T-helper 2 cell treated with Interferon-gamma antibody and Interleukin-4, amounts not matched to agents 5 μg/mL and 100 μg/mL, for 36 hours (primary cell): ENCODE measurements at regions not wholly inside any gene's neighbourhood (a gene's known extent, or its start where the extent isn't known, plus 50 kb on each side); places are given as distances from the start of the nearest gene placed in this dataset.

Experiments used
- DNase-seq: peaks from one replicate; pipeline ENCODE4 v3.0.0; 2021; ENCODE audit warnings: low spot score
- H3K27ac Mint-ChIP-seq: one replicate; pipeline ENCODE4 v1.8.0; 2021; ENCODE audit warnings: mild to moderate bottlenecking, mixed read lengths
- H3K27me3 Mint-ChIP-seq: one replicate; pipeline ENCODE4 v1.8.0; 2021; ENCODE audit warnings: low read depth, mixed read lengths
- H3K36me3 Mint-ChIP-seq: one replicate; pipeline ENCODE4 v1.8.0; 2021; ENCODE audit warnings: low read depth, mixed read lengths
- H3K4me1 Mint-ChIP-seq: one replicate; pipeline ENCODE4 v1.8.0; 2021; ENCODE audit warnings: low read depth, mixed read lengths
- H3K4me3 Mint-ChIP-seq: one replicate; pipeline ENCODE4 v1.8.0; 2022; ENCODE audit warnings: mild to moderate bottlenecking, moderate library complexity, mixed read lengths
- H3K9me3 Mint-ChIP-seq: one replicate; pipeline ENCODE4 v1.8.0; 2021; ENCODE audit warnings: mixed read lengths

GRCh38 chr13:29959086-29959485 is 108.7 kb upstream of the UBL3 start:
- no peak overlapping the region for H3K27ac Mint-ChIP-seq
- H3K4me3 Mint-ChIP-seq, result no peak overlapping the region
- no peaks in the 10 kb centered on the region for H3K36me3 Mint-ChIP-seq
- H3K4me1 Mint-ChIP-seq, result peaks cover 34% of the 10 kb centered on the region
- H3K9me3 Mint-ChIP-seq, result no peaks in the 10 kb centered on the region
- H3K27me3 Mint-ChIP-seq, result peaks cover 7% of the 10 kb centered on the region
- DNase-seq, result no peak

DNA sequence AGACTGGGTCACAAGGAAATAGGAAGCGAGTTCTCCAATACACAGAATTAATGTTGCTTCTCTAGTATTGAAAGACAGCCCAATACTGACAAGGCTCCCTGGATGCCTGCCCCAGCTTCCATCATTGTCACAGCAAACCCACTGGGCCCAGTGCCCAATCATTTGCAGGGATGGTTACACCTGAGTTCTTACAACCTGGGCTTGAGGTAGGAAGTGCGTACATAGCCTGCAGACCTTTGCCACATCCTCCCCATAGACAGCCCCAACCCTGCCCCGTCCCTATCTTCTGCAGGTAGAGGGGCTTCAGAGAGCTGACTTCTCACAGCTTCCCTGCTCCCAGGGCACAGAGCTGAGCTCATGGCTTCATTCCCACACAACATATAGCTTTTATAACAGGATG is 108.1 kb upstream of the UBL3 start:
- peaks cover 7% of the 10 kb centered on the region for H3K27me3 Mint-ChIP-seq
- H3K27ac Mint-ChIP-seq, result no peak overlapping the region
- H3K4me3 Mint-ChIP-seq, result no peak overlapping the region
- no peak for DNase-seq
- no peaks in the 10 kb centered on the region for H3K36me3 Mint-ChIP-seq
- no peaks in the 10 kb centered on the region for H3K9me3 Mint-ChIP-seq
- peaks cover 39% of the 10 kb centered on the region for H3K4me1 Mint-ChIP-seq

- Mint-ChIP-seq H3K4me3 (no peak overlapping the region), H3K4me1 (peaks cover 41% of the 10 kb centered on the region), H3K27me3 (peaks cover 7% of the 10 kb centered on the region), H3K36me3 (no peaks in the 10 kb centered on the region), H3K27ac (no peak overlapping the region), H3K9me3 (no peaks in the 10 kb centered on the region)
- DNase-seq, result no peak
Measured at GRCh38 chr13:29957320-29957719, 106.9 kb upstream of the UBL3 start.

DNA sequence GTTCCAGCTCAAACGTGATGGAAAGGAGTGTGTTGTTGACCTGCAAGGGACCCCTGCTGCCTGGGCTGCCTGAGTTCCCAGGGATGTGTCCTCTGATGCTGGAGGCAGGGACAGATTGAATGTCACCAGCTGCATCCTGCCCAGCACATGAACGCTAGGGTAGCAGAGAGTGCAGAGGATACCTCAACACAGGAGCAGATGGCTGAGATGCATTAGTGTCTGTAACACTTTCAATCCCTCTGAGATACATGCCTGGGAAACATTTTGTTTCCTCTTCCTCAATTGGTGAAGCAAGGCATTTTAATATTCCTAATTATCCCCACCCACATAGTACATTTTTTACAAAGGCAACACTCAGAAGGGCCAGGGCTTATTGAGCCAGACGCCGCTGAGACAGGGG is 106.4 kb upstream of the UBL3 start:
- Mint-ChIP-seq H3K36me3 (no peaks in the 10 kb centered on the region), H3K9me3 (no peaks in the 10 kb centered on the region), H3K4me3 (no peak overlapping the region), H3K27me3 (peaks cover 7% of the 10 kb centered on the region), H3K4me1 (peaks cover 39% of the 10 kb centered on the region), H3K27ac (peak overlapping the region; percentile 5)
- no peak for DNase-seq

GRCh38 chr13:29955137-29955650 is 104.8 kb upstream of the UBL3 start:
- H3K4me3 Mint-ChIP-seq, result peak overlapping the region; percentile 80
- no peaks in the 10 kb centered on the region for H3K36me3 Mint-ChIP-seq
- H3K27me3 Mint-ChIP-seq, result peaks cover 9% of the 10 kb centered on the region
- no peaks in the 10 kb centered on the region for H3K9me3 Mint-ChIP-seq
- peak overlapping the region; percentile 88 for H3K27ac Mint-ChIP-seq
- no peak for DNase-seq
- H3K4me1 Mint-ChIP-seq, result peaks cover 26% of the 10 kb centered on the region

- Mint-ChIP-seq H3K9me3 (no peaks in the 10 kb centered on the region), H3K27me3 (peaks cover 15% of the 10 kb centered on the region), H3K4me1 (peaks cover 26% of the 10 kb centered on the region), H3K36me3 (no peaks in the 10 kb centered on the region), H3K4me3 (peak overlapping the region; percentile 80), H3K27ac (peak overlapping the region; percentile 88)
- peak; percentile 28 for DNase-seq
Measured at GRCh38 chr13:29954082-29955028, 103.9 kb upstream of the UBL3 start.

DNA sequence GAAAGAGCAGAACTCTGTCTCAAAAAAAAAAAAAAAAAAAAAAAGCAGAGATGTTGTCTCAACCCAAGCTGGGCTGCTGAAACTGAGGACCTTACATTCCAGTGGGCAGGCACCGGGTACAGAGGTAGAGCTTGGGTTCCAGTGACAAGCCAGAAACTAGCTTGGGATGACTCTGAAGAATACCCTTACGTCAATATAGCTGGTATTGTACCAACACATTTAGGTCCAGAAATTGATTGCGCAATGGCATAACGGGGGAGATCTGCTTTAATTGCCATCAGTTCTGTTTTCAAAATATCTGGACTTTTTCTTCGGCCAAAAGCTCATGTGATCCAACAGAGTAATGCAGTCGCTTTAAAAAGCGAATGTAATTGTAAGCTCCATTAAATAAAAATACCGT is 103.1 kb upstream of the UBL3 start:
- H3K27me3 Mint-ChIP-seq, result peaks cover 15% of the 10 kb centered on the region

GRCh38 chr13:29952245-29952644 is 101.8 kb upstream of the UBL3 start:
- peaks cover 24% of the 10 kb centered on the region for H3K4me1 Mint-ChIP-seq
- H3K4me3 Mint-ChIP-seq, result no peak overlapping the region
- H3K27me3 Mint-ChIP-seq, result peaks cover 12% of the 10 kb centered on the region
- H3K27ac Mint-ChIP-seq, result no peak overlapping the region
- no peak for DNase-seq
- no peaks in the 10 kb centered on the region for H3K36me3 Mint-ChIP-seq
- no peaks in the 10 kb centered on the region for H3K9me3 Mint-ChIP-seq

More for the DNA sequence above, 103.1 kb upstream of the UBL3 start:
- Mint-ChIP-seq H3K27ac (peak overlapping the region; percentile 88), H3K4me3 (peak overlapping the region; percentile 80), H3K36me3 (no peaks in the 10 kb centered on the region), H3K9me3 (no peaks in the 10 kb centered on the region), H3K4me1 (peaks cover 28% of the 10 kb centered on the region)
- DNase-seq, result no peak

DNA sequence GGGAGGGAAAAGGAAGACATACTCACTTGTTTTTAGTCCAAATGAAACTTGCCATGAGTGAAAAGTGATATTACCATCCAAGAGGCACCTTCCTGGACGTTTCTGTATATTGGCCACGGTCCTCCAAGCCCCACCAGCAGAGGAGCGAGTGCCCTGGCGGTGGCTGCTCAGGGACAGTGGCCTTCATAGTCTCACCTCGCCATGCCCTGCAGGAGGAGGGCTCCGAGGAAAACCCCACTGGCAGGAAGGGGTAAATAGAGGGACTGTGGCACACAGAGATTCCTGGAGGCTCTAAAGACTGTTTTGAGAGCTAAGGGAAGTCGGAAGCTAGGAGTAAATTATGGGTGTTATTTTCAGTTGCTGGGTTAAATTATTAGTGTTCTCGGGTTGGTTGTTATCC is 98.4 kb upstream of the UBL3 start:
- H3K4me3 Mint-ChIP-seq, result no peak overlapping the region
- H3K36me3 Mint-ChIP-seq, result no peaks in the 10 kb centered on the region
- DNase-seq, result no peak
- H3K4me1 Mint-ChIP-seq, result peaks cover 7% of the 10 kb centered on the region
- no peak overlapping the region for H3K27ac Mint-ChIP-seq
- peaks cover 15% of the 10 kb centered on the region for H3K27me3 Mint-ChIP-seq
- H3K9me3 Mint-ChIP-seq, result no peaks in the 10 kb centered on the region

DNA sequence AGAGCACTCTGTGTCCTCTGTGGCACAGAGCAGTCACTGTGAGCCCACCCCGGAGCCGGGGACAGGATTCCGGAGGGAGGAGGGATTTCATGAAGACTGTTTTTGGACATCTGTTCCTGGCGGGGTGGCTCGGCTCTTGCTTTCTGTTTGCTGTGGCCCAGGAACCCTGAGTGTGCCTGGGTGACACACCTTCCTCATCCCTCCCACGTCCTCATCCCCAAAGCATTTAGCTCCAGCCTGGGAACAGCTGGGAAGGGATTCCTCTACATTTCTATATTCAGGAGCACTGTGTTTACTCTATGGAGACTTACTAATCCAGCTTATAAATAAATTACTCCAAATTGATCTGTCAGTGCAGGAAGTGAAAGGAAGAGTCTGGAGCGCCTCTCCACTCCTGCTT is 97.8 kb upstream of the UBL3 start:
- Mint-ChIP-seq H3K36me3 (no peaks in the 10 kb centered on the region), H3K27me3 (peaks cover 15% of the 10 kb centered on the region), H3K4me3 (no peak overlapping the region), H3K27ac (no peak overlapping the region), H3K9me3 (no peaks in the 10 kb centered on the region), H3K4me1 (peaks cover 4% of the 10 kb centered on the region)
- DNase-seq, result no peak

GRCh38 chr13:29947839-29948238 is 97.4 kb upstream of the UBL3 start:
- no peak for DNase-seq
- peaks cover 6% of the 10 kb centered on the region for H3K4me1 Mint-ChIP-seq
- no peaks in the 10 kb centered on the region for H3K36me3 Mint-ChIP-seq
- H3K9me3 Mint-ChIP-seq, result no peaks in the 10 kb centered on the region
- no peak overlapping the region for H3K27ac Mint-ChIP-seq
- H3K4me3 Mint-ChIP-seq, result no peak overlapping the region
- peaks cover 15% of the 10 kb centered on the region for H3K27me3 Mint-ChIP-seq

DNA sequence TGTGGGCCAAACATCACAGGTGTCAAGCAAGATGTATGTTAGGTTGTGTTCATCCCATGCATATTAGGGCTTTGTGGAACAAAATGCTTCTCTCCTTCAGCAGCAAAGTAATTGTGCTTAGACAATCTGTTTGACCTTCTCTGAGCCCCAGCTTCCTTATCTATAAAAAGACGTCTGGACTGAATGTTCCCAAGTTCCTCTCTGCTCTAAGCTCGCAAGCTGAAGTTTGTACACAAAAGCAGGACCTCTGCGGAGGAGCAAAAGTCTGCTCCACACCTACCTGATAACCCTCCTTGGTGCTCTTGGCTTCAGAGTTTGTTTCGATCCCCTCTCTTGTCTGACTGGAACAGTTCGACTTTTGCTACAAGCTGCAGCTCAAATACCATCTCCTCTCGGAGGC is 95.7 kb upstream of the UBL3 start:
- Mint-ChIP-seq H3K4me3 (no peak overlapping the region), H3K9me3 (no peaks in the 10 kb centered on the region), H3K36me3 (no peaks in the 10 kb centered on the region), H3K4me1 (peaks cover 8% of the 10 kb centered on the region), H3K27me3 (peaks cover 21% of the 10 kb centered on the region), H3K27ac (no peak overlapping the region)
- no peak for DNase-seq

GRCh38 chr13:29943686-29944085 is 93.3 kb upstream of the UBL3 start:
- H3K36me3 Mint-ChIP-seq, result peaks cover 3% of the 10 kb centered on the region
- peaks cover 15% of the 10 kb centered on the region for H3K4me1 Mint-ChIP-seq
- no peaks in the 10 kb centered on the region for H3K9me3 Mint-ChIP-seq
- H3K27ac Mint-ChIP-seq, result no peak overlapping the region
- DNase-seq, result no peak
- no peak overlapping the region for H3K4me3 Mint-ChIP-seq
- H3K27me3 Mint-ChIP-seq, result peaks cover 16% of the 10 kb centered on the region

DNA sequence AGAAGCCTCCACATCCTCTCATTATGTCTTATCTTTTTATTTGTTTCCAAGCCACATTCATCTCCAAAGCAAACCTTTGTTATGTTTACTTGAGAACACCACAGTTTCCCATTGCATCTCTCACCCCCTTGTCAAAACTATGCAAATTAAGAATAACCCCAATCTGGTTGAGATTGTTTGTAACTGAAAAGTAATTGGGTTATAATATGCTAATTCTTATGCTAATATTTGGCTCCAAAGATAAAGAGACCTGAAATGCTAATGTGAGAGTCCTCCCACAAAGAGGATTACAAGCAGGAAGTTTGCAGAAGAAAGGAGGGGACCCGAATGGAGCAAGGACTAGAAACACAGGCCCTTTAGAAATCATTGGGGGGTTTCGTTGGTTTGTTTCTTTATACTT is 92.9 kb upstream of the UBL3 start:
- H3K27me3 Mint-ChIP-seq, result peaks cover 16% of the 10 kb centered on the region
- no peak overlapping the region for H3K4me3 Mint-ChIP-seq
- H3K9me3 Mint-ChIP-seq, result no peaks in the 10 kb centered on the region
- DNase-seq, result no peak
- H3K36me3 Mint-ChIP-seq, result peaks cover 3% of the 10 kb centered on the region
- H3K27ac Mint-ChIP-seq, result no peak overlapping the region
- peaks cover 16% of the 10 kb centered on the region for H3K4me1 Mint-ChIP-seq
